ENCODE measurements at regions not wholly inside any gene's neighbourhood (a gene's known extent, or its start where the extent isn't known, plus 50 kb on each side); places are given as distances from the start of the nearest gene placed in this dataset.

- no peak for ATAC-seq (ENCODE audit: insufficient number of reproducible peaks, low FRiP score, low read depth)
These were observed 437.9 kb downstream of the BCL11B start for GRCh38 chr14:98834119-98834518.

GRCh38 chr14:98835051-98835824, 436.8 kb downstream of the BCL11B start:
- H3K27ac ChIP-seq, result no peak overlapping the region
- H3K4me3 ChIP-seq, result no peak overlapping the region
- no peak for TF ChIP-seq CTCF (IDR thresholded peaks at IDR 0.05)
- H3K27me3 ChIP-seq (replicated peaks; ENCODE audit: insufficient read depth), result no peaks in the 10 kb centered on the region
- no peaks in the 10 kb centered on the region for H3K4me1 ChIP-seq (ENCODE audit: control insufficient read depth in 1 of 2, low read depth in 2 of 2)
- no peak for DNase-seq (ENCODE audit: low spot score)
- no peaks in the 10 kb centered on the region for H3K36me3 ChIP-seq
- H3K9me3 ChIP-seq, result no peaks in the 10 kb centered on the region
- ATAC-seq (ENCODE audit: insufficient number of reproducible peaks, low FRiP score, low read depth), result no peak

More at GRCh38 chr14:98834119-98834518, 437.9 kb downstream of the BCL11B start:
- H3K9me3 ChIP-seq, result no peaks in the 10 kb centered on the region
- no peak overlapping the region for H3K27ac ChIP-seq
- H3K4me3 ChIP-seq, result no peak overlapping the region
- no peak for TF ChIP-seq CTCF (IDR thresholded peaks at IDR 0.05)
- H3K4me1 ChIP-seq (ENCODE audit: control insufficient read depth in 1 of 2, low read depth in 2 of 2), result no peaks in the 10 kb centered on the region
- DNase-seq (ENCODE audit: low spot score), result no peak
- H3K36me3 ChIP-seq, result no peaks in the 10 kb centered on the region
- no peaks in the 10 kb centered on the region for H3K27me3 ChIP-seq (replicated peaks; ENCODE audit: insufficient read depth)

GRCh38 chr14:98835825-98836100, 436.2 kb downstream of the BCL11B start:
- Histone ChIP-seq H3K27me3 (replicated peaks; ENCODE audit: insufficient read depth) (no peaks in the 10 kb centered on the region), H3K4me1 (ENCODE audit: control insufficient read depth in 1 of 2, low read depth in 2 of 2) (no peaks in the 10 kb centered on the region), H3K4me3 (no peak overlapping the region), H3K27ac (no peak overlapping the region), H3K36me3 (no peaks in the 10 kb centered on the region), H3K9me3 (no peaks in the 10 kb centered on the region)
- DNase-seq (ENCODE audit: low spot score), result no peak
- no peak for TF ChIP-seq CTCF (IDR thresholded peaks at IDR 0.05)
- ATAC-seq (ENCODE audit: insufficient number of reproducible peaks, low FRiP score, low read depth), result no peak

- no peak for TF ChIP-seq CTCF (IDR thresholded peaks at IDR 0.05)
- DNase-seq (ENCODE audit: low spot score) (no peak), ATAC-seq (ENCODE audit: insufficient number of reproducible peaks, low FRiP score, low read depth) (no peak)
- H3K4me3 ChIP-seq, result no peak overlapping the region
- no peak overlapping the region for H3K27ac ChIP-seq
- H3K4me1 ChIP-seq (ENCODE audit: control insufficient read depth in 1 of 2, low read depth in 2 of 2), result no peaks in the 10 kb centered on the region
- H3K36me3 ChIP-seq, result no peaks in the 10 kb centered on the region
- no peaks in the 10 kb centered on the region for H3K9me3 ChIP-seq
- no peaks in the 10 kb centered on the region for H3K27me3 ChIP-seq (replicated peaks; ENCODE audit: insufficient read depth)
These were observed 431.9 kb downstream of the BCL11B start for GRCh38 chr14:98840091-98840490.

GRCh38 chr14:98840511-98840910, 431.5 kb downstream of the BCL11B start:
- Histone ChIP-seq H3K4me1 (ENCODE audit: control insufficient read depth in 1 of 2, low read depth in 2 of 2) (no peaks in the 10 kb centered on the region), H3K4me3 (no peak overlapping the region), H3K27ac (no peak overlapping the region), H3K27me3 (replicated peaks; ENCODE audit: insufficient read depth) (no peaks in the 10 kb centered on the region), H3K9me3 (no peaks in the 10 kb centered on the region), H3K36me3 (no peaks in the 10 kb centered on the region)
- no peak for TF ChIP-seq CTCF (IDR thresholded peaks at IDR 0.05)
- ATAC-seq (ENCODE audit: insufficient number of reproducible peaks, low FRiP score, low read depth), result no peak
- no peak for DNase-seq (ENCODE audit: low spot score)
